HG03196 (cell line): ENCODE measurements at regions not wholly inside any gene's neighbourhood (a gene's known extent, or its start where the extent isn't known, plus 50 kb on each side); places are given as distances from the start of the nearest gene placed in this dataset.
A peak's percentile ranks its signal among the peaks of the same experiment; 100 is the strongest.

Experiments
- ATAC-seq: cut with Tn5 transposase; IDR thresholded peaks from one replicate; pipeline ENCODE4 v1.9.1; 2021; ENCODE audit not compliant: unreplicated experiment

GRCh38 chr14:22513066-22513812, 75.8 kb downstream of the DAD1 start:
- ATAC-seq, result no peak

GRCh38 chr14:22512106-22512814, 76.8 kb downstream of the DAD1 start:
- ATAC-seq, result no peak

GRCh38 chr14:22510527-22511110, 78.4 kb downstream of the DAD1 start:
- no peak for ATAC-seq

GRCh38 chr14:22509751-22510300, 79.2 kb downstream of the DAD1 start:
- ATAC-seq, result no peak

- ATAC-seq, result no peak
These were observed 79.9 kb downstream of the DAD1 start for GRCh38 chr14:22509036-22509709.

GRCh38 chr14:22508662-22509035, 80.4 kb downstream of the DAD1 start:
- ATAC-seq, result no peak

GRCh38 chr14:22508150-22508457, 80.9 kb downstream of the DAD1 start:
- no peak for ATAC-seq

- ATAC-seq, result no peak
These were observed 82.2 kb downstream of the DAD1 start for GRCh38 chr14:22506778-22507351.

GRCh38 chr14:22506378-22506710, 82.7 kb downstream of the DAD1 start:
- ATAC-seq, result no peak

GRCh38 chr14:22505697-22506377, 83.2 kb downstream of the DAD1 start:
- ATAC-seq, result peak; percentile 32

GRCh38 chr14:22505309-22505696, 83.7 kb downstream of the DAD1 start:
- no peak for ATAC-seq

GRCh38 chr14:22502551-22502950, 86.5 kb downstream of the DAD1 start:
- ATAC-seq, result no peak

GRCh38 chr14:22502007-22502406, 87.0 kb downstream of the DAD1 start:
- ATAC-seq, result no peak

GRCh38 chr14:22500954-22501726, 87.9 kb downstream of the DAD1 start:
- no peak for ATAC-seq

- no peak for ATAC-seq
These were observed 88.5 kb downstream of the DAD1 start for GRCh38 chr14:22500525-22500924.

- ATAC-seq, result no peak
These were observed 91.3 kb downstream of the DAD1 start for GRCh38 chr14:22497671-22498093.

- no peak for ATAC-seq
These were observed 91.9 kb downstream of the DAD1 start for GRCh38 chr14:22497144-22497423.

GRCh38 chr14:22494486-22495135, 94.4 kb downstream of the DAD1 start:
- no peak for ATAC-seq

GRCh38 chr14:22493753-22494152, 95.3 kb downstream of the DAD1 start:
- ATAC-seq, result no peak
